Type B pancreatic cell (in vitro differentiated cells): ENCODE measurements at regions not wholly inside any gene's neighbourhood (a gene's known extent, or its start where the extent isn't known, plus 50 kb on each side); places are given as distances from the start of the nearest gene placed in this dataset.

Experiments used
- DNase-seq: peaks from one replicate; pipeline ENCODE4 v3.0.0; 2021; ENCODE audit warnings: mixed read lengths; ENCODE audit not compliant: unreplicated experiment; ENCODE audit errors: extremely low spot score
- H3K27ac Mint-ChIP-seq: 2 replicates; pipeline ENCODE4 v1.8.0; 2021; ENCODE audit warnings: mild to moderate bottlenecking, mixed read lengths
- H3K27me3 Mint-ChIP-seq: 2 replicates; pipeline ENCODE4 v1.8.0; 2021; ENCODE audit warnings: mixed read lengths
- H3K36me3 Mint-ChIP-seq: 2 replicates; pipeline ENCODE4 v1.8.0; 2021; ENCODE audit warnings: mixed read lengths
- H3K4me1 Mint-ChIP-seq: one replicate; pipeline ENCODE4 v1.8.0; 2021; ENCODE audit warnings: mixed read lengths; ENCODE audit not compliant: unreplicated experiment
- H3K4me3 Mint-ChIP-seq: 2 replicates; pipeline ENCODE4 v1.8.0; 2021; ENCODE audit warnings: mild to moderate bottlenecking, mixed read lengths
- H3K9me3 Mint-ChIP-seq: 2 replicates; pipeline ENCODE4 v1.8.0; 2021; ENCODE audit warnings: mixed read lengths
- TF ChIP-seq, protein P1 (sequence below): fragments of 200-600 bp; sonication (generic); conservative IDR thresholded peaks from 2 replicates; pipeline ENCODE4 v1.5.0; 2021; ENCODE audit warnings: antibody characterized with exemption, mild to moderate bottlenecking

DNA sequence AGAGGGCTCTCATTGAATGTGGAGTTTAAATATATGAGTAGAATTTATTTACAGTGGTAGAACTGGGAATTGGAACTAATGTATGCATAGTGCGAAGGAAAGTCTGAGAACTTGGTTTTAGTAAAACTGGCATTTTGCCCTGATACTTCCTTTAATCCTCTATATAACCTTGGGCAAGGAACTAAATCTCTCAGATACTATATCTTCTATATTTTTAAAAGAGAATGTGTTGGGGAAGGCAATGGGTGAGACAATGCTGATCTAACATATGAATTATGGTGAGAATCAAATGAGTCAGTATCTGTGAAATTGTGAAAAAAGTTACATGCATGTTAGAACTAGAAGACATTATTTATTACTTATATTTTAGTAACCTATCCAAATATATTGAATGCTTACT, 2109.4 kb upstream of the PIK3C3 start:
- Mint-ChIP-seq H3K4me1 (peaks cover 21% of the 10 kb centered on the region), H3K4me3 (no peak overlapping the region), H3K27me3 (peaks cover 23% of the 10 kb centered on the region), H3K27ac (no peak overlapping the region), H3K36me3 (no peaks in the 10 kb centered on the region), H3K9me3 (no peaks in the 10 kb centered on the region)
- no peak for DNase-seq
- TF ChIP-seq, protein P1, sequence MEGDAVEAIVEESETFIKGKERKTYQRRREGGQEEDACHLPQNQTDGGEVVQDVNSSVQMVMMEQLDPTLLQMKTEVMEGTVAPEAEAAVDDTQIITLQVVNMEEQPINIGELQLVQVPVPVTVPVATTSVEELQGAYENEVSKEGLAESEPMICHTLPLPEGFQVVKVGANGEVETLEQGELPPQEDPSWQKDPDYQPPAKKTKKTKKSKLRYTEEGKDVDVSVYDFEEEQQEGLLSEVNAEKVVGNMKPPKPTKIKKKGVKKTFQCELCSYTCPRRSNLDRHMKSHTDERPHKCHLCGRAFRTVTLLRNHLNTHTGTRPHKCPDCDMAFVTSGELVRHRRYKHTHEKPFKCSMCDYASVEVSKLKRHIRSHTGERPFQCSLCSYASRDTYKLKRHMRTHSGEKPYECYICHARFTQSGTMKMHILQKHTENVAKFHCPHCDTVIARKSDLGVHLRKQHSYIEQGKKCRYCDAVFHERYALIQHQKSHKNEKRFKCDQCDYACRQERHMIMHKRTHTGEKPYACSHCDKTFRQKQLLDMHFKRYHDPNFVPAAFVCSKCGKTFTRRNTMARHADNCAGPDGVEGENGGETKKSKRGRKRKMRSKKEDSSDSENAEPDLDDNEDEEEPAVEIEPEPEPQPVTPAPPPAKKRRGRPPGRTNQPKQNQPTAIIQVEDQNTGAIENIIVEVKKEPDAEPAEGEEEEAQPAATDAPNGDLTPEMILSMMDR: no peak

DNA sequence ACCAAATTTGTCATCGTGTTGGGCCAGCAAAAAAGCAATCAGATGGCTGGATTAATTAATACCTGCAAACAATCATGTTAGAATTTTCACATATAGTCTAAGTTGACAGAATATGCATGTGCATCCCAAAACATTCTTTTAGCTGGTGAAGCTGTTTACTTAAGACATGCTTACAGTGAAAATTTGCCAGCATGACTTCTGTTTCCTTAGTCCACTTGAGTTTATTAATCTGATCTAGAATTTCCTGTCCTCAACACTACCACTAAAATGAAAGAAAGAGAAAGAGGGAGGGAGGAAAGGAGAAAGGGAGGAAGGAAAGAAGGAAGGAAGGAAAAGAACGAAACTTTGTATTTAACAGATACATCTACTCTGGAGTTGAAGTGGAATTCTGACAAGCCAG, 2109.9 kb upstream of the PIK3C3 start:
- peaks cover 23% of the 10 kb centered on the region for H3K27me3 Mint-ChIP-seq

DNA sequence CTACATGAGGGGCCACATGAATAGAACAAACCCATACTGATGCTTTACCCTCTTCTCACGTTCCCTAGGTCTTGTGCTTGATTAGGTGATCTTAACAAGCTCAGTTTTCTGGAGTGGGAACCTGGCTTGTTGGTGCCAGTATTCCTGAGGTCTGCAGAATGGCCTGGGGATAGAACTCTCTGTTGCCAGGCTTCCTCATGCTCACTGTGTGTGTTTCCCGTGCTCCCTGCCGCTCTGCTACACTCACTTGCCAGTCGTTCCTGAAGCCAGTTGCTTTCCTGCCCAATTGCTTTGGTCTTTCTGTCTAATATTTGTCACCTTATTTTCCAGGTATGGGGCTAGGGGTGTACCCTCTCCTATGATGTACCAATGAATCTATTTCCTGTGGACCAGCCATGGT, 2111.5 kb upstream of the PIK3C3 start:
- H3K27me3 Mint-ChIP-seq: peaks cover 30% of the 10 kb centered on the region
- H3K36me3 Mint-ChIP-seq: no peaks in the 10 kb centered on the region
- peaks cover 26% of the 10 kb centered on the region for H3K4me1 Mint-ChIP-seq
- no peak overlapping the region for H3K27ac Mint-ChIP-seq
- DNase-seq: no peak
- H3K9me3 Mint-ChIP-seq: no peaks in the 10 kb centered on the region
- peak overlapping the region; percentile 26 for H3K4me3 Mint-ChIP-seq
- TF ChIP-seq, protein P1: no peak

More for the DNA sequence above, 2109.9 kb upstream of the PIK3C3 start:
- no peaks in the 10 kb centered on the region for H3K9me3 Mint-ChIP-seq
- TF ChIP-seq, protein P1: no peak
- H3K4me3 Mint-ChIP-seq: no peak overlapping the region
- H3K27ac Mint-ChIP-seq: no peak overlapping the region
- peaks cover 26% of the 10 kb centered on the region for H3K4me1 Mint-ChIP-seq
- DNase-seq: no peak
- no peaks in the 10 kb centered on the region for H3K36me3 Mint-ChIP-seq

DNA sequence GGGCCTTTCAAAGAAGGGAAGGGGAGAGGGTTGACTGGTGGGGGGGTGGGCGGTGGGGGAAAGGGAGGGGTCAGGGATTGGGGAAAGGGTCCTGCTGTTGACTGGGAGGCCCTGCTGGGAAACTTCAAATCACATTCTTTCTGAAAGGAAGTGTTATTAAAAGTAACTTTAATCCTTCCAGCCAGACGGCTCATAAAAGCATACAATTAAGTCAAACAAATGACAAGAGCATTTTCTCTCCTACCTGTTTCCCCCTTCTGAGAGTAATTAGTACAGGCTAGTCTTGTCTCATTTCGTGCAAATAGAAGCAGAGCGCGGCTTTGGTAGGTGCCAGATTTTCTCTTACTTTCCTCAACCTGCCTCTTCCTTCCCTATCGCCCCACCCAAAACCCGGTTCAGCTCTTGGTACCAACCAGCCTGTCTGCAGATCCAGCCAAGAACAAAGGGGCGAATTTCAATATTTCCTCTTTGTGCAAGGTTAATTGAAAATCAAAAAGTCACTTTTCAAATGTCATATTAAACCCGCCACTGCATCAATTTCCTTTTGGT, 2112.6 kb upstream of the PIK3C3 start:
- Mint-ChIP-seq H3K27me3 (peaks cover 30% of the 10 kb centered on the region), H3K9me3 (no peaks in the 10 kb centered on the region), H3K4me1 (peaks cover 26% of the 10 kb centered on the region), H3K4me3 (peak overlapping the region; percentile 92), H3K27ac (no peak overlapping the region), H3K36me3 (no peaks in the 10 kb centered on the region)
- TF ChIP-seq, protein P1: no peak
- no peak for DNase-seq

DNA sequence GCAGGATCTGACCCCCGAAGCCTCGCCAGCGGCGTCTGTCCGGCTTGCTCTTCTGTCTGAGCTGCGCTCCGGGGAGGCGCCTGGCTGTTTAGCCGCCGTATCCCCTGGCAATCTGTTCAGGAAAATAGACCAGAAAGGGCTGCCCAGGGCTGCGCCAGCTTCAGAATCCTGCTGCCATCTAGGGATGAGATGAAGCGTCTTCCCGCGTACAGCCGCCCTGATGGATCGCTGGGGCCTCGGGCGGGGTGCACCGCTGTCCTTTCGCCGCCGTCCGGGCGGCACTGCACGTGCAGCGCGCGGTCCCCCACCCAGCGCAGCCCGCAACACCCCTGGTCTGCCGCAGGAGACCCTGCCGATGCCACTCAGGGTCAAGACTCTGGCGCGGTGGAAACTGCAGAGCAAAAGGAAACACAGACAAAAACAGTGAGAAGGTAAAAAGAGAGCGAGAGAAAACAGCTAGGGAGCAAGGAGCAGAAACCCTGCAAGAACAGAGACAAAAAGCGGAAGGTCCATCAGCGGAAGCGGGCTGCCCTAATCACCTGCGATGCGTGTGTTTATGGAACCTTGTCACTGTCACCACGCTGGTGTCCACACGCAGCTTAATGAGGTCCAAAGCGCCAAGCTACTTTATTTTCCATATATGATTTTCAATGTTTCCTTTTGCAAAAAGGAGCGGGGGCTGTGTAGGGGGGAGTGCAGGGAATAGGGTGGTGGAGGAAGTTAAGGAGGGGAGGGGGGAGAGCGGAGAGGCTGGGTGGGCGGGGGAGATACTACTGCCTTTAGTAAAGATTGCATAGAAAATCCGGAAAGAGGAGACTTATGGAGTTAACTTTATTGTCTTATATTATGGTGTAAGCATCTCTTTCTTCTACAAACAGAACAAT, 2113.3 kb upstream of the PIK3C3 start:
- Mint-ChIP-seq H3K36me3 (no peaks in the 10 kb centered on the region), H3K9me3 (no peaks in the 10 kb centered on the region), H3K4me1 (peaks cover 26% of the 10 kb centered on the region), H3K27ac (peak overlapping the region; percentile 52), H3K4me3 (peak overlapping the region; percentile 92), H3K27me3 (peaks cover 30% of the 10 kb centered on the region)
- TF ChIP-seq, protein P1: peak; percentile 67
- DNase-seq: peak; percentile 74
